GM12891 (cell line): ENCODE measurements at regions not wholly inside any gene's neighbourhood (a gene's known extent, or its start where the extent isn't known, plus 50 kb on each side); places are given as distances from the start of the nearest gene placed in this dataset.
"Not testable (repeated sequence)": the region's sequence is repeated elsewhere in the genome, so short reads cannot be mapped to it uniquely, and the experiment has no call there.

ENCODE experiments used
- DNase-seq: peaks from one replicate; pipeline ENCODE4 v3.0.0; 2011; ENCODE audit warnings: low spot score; ENCODE audit not compliant: insufficient read length
- FAIRE-seq: peaks from 2 replicates; lab custom pipeline; 2011; peaks lifted over from hg19 to GRCh38; lab: Jason Lieb, UNC
- PAX5 ChIP-seq: IDR thresholded peaks from 2 replicates; pipeline ENCODE4 v1.6.1; 2011; ENCODE audit warnings: low read length, moderate library complexity, mild to moderate bottlenecking; ENCODE audit not compliant: insufficient read depth, severe bottlenecking
- POLR2A ChIP-seq: IDR thresholded peaks from 2 replicates; pipeline ENCODE4 v1.6.1; 2011; ENCODE audit warnings: low read depth, low read length, control low read depth
- POLR2AphosphoS5 ChIP-seq: IDR thresholded peaks from 2 replicates; pipeline ENCODE4 v1.6.1; 2011; ENCODE audit warnings: low read depth, low read length, control low read depth
- POU2F2 ChIP-seq: IDR thresholded peaks from 2 replicates; pipeline ENCODE4 v1.6.1; 2011; ENCODE audit warnings: low read depth, mild to moderate bottlenecking, control low read depth, low read length, moderate library complexity
- SPI1 ChIP-seq: IDR thresholded peaks from 2 replicates; pipeline ENCODE4 v1.6.1; 2011; ENCODE audit warnings: low read depth, low read length, control low read depth
- TAF1 ChIP-seq: IDR thresholded peaks from 2 replicates; pipeline ENCODE4 v1.6.1; 2011; ENCODE audit warnings: low read depth, low read length, control low read depth

DNA sequence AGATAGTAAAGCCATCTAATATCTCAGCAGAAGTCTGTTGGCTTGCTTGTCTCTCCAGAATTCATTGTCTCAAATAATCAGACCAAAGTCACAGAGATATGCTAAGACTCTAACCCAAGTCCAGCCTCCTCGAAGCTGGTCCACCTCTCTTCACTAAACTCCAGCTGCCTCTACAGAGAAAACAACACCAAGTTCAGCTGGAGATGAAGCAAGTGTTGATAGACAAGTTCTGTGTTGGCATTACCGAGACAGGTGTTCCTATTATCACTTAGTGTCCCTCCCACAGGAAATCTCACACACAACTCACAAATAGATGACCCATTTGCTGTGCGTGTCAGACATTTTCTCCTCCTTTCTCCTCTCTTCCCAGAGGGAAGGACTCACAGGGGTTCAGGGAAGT, 164.4 kb upstream of the ANKFN1 start:
- TF ChIP-seq TAF1 (no peak), SPI1 (no peak), POLR2A (no peak), PAX5 (no peak), POU2F2 (no peak), POLR2AphosphoS5 (no peak)
- FAIRE-seq (no peak), DNase-seq (no peak)

DNA sequence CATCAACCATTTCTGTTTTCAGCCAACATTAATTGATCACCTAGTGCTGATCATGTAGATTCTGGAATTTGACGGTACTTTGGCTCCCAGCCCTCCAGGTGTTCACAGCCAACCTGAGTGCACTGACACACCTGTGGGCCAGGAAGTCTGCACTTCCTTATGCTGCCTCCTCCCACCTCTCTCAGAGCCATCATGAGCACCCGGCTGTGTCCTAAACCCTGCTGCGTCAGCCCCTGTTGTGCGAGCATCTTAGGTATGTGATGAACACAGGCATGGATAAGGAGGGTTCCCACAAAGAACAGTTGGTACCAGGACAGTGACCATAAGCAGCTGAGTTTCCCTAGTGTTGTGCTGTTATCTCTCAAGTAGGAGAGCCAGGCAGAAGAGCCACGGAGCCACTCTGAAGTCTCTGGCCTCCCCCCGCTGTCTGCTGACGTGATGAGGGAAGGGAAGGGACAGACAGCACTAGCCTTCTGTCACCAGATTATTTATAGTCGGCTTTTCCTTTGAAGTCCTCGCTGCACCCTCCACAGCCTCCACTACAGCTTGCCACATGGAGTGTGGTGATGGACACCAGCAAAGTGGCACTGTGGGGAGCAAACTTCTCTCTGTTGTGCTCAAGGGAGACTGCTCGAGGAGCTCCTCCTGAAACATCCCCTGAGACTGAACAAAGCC, 162.8 kb upstream of the ANKFN1 start:
- FAIRE-seq (no peak), DNase-seq (no peak)
- TF ChIP-seq PAX5 (no peak), POLR2AphosphoS5 (no peak), POU2F2 (no peak), POLR2A (no peak)

DNA sequence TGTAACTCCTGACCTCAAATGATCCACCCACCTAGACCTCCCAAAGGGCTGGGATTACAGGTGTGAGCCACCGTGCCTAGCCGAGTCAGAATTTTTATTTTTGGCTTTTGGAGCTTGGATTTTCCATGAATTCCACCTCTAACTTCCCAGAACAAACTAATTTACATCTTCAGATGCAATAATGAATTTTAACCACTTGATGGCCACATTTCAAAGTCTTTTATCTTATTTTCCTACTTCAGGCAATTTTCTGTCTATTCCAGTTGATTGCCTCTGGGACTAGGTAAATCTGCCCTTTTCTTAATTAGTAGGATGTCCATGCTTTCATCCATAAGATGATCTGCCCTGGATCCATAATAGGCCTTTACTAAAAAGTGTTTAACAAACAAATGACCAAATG, 156.4 kb upstream of the ANKFN1 start:
- FAIRE-seq, result no peak
- no peak for DNase-seq
- TF ChIP-seq POLR2AphosphoS5 (no peak), SPI1 (no peak), PAX5 (no peak), POU2F2 (no peak), TAF1 (no peak), POLR2A (no peak)

DNA sequence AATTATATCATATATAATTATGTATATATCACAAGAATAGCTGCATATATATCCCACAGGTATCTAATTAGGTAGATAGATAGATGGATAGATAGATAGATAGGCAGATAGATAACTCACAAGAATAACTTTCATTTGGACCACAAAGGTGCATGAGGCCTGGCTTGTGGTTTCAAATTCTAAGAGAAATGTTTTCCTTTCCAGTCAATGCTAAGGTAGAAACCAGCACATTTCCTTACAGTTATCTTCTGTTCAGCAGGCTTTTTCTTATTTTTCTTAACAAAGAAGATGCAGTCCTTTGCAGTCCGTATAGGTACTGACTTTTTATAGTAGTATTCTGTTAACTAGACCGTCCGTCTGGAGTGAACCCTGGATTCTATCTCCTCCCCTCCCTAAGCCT, 152.9 kb upstream of the ANKFN1 start:
- TF ChIP-seq POLR2A (no peak), TAF1 (no peak), PAX5 (no peak), SPI1 (no peak), POU2F2 (no peak), POLR2AphosphoS5 (no peak)
- FAIRE-seq (no peak), DNase-seq (no peak)

DNA sequence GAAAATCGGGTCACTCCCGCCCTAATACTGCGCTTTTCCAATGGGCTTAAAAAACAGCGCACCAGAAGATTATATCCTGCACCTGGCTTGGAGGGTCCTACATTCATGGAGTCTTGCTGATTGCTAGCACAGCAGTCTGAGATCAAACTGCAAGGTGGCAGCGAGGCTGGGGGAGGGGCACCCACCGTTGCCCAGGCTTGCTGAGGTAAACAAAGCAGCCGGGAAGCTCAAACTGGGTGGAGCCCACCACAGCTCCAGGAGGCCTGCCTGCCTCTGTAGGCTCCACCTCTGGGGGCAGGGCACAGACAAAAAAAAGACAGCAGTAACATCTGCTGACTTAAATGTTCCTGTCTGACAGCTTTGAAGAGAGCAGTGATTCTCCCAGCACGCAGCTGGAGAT, 150.6 kb upstream of the ANKFN1 start:
- not testable (repeated sequence) for DNase-seq, FAIRE-seq

DNA sequence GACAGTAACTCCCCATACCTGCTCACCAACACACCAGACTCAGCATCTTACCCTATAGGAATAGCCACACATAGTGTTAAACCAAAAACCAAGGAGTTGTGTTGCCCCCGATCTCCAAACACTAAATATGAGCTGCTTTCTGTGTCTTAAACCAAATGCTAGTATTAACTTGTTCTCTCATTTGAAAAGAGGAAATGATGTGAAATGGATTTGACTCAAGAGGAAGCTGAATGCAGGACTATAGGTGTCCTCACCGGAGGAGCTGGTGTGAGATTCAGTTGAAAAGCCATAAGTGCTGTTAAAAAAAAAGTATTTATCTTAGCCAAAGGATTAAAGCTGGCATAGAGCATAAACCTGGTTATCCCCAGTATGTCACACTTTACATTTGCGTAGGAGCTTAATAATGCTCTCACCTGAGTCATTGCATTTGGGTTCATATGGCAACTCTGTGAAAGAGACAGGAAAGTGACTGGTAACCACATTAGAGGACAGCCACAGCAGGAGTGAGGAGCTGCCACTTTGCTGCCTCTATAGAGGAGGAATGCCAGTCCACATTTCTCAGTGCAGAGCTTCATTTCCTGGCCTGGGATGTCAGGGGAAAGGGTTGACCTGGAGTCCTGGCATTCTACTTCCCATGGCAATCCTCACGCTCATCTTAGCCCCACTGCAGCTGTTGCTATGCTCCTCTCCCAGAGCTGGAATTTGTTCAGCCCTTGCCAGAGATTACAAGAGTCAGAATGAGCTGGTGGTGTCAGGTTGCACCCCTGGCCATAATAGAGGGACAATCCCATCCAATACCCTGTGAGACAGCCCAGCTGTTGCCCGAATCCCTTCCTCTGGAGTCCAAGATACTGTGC, 143.3 kb upstream of the ANKFN1 start:
- no peak for DNase-seq

DNA sequence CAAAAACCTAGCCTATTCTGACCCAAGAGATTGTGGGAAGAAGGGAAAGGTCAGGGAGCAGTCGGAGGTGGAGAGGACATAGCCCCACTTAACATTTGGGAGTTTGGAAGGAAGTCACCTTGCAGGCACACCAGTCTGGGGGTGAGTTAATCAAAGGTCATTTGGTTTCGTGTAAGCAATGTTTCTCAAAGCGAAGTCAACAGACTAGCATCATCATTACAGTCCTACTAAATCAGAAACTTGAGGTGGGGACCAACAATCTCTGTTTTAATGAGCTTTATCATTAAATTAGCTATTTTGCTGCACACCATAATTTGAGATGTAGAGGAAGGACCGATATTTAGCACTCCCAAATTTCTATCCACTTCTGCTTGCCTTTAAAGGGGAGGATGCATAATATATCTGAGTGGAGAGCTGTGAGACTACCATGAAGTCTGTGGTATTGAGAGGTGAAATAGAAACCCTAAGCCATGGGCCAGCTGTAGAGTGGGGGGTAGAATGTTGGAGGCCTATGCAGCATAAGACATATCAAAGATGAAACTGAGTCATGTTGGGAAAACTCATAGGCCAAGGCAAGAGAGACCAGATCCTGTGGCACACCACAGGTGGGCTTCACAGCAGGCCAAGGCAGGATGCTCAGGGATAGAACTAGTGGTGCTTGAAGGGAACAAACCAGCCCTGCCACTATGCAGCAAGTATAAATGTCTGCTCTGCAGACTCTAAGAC, 141.7 kb upstream of the ANKFN1 start:
- DNase-seq, result no peak

More for the DNA sequence above, 143.3 kb upstream of the ANKFN1 start:
- no peak for FAIRE-seq
- TF ChIP-seq SPI1 (no peak), POLR2A (no peak)

DNA sequence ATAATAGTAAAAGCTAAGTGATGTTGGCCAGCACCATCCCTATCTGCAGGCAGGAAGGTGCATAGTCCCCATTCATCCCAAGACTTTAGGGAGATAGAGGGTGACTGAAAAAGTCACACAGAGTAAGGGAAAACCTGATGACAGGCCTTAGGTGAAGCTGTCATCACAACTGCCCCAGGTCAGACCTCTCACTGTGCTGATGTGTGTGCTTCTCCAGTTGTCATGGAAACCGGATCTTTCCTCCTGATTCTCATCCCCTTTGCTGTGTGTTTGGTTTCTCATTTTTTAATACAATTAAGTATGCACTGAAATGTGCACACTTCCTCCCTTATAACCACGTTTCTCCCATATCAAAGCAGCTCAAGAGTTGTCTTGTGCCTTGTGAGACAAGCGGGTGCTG, 135.1 kb upstream of the ANKFN1 start:
- no peak for TF ChIP-seq TAF1
- no peak for TF ChIP-seq POLR2A
- no peak for TF ChIP-seq POU2F2
- TF ChIP-seq PAX5, result no peak
- TF ChIP-seq POLR2AphosphoS5, result no peak
- no peak for TF ChIP-seq SPI1
- FAIRE-seq, result no peak

More for the DNA sequence above, 141.7 kb upstream of the ANKFN1 start:
- FAIRE-seq, result no peak
- TF ChIP-seq TAF1 (no peak), SPI1 (no peak), POU2F2 (no peak), PAX5 (no peak), POLR2AphosphoS5 (no peak), POLR2A (no peak)

DNA sequence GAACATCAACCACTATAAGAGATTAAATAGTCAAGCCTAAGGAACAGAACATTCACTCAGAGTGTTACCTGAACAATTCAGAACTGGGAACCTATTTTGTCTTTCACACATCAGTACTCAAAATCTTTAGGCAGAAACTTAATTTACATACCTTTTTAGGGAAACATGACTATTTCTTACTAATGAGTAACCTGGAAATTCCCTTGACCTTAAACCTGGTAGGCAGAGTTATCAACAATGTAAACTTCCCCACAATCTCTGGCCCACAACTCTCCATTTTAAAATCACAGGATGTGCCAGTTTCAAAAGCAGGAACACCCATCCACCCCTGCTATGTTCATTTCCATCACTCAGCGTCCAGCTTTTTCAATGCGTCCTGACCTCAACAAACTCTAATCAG, 132.9 kb upstream of the ANKFN1 start:
- TF ChIP-seq POU2F2 (no peak), POLR2A (no peak), TAF1 (no peak), SPI1 (no peak), PAX5 (no peak), POLR2AphosphoS5 (no peak)
- DNase-seq (no peak), FAIRE-seq (no peak)

More for the DNA sequence above, 135.1 kb upstream of the ANKFN1 start:
- DNase-seq, result no peak

DNA sequence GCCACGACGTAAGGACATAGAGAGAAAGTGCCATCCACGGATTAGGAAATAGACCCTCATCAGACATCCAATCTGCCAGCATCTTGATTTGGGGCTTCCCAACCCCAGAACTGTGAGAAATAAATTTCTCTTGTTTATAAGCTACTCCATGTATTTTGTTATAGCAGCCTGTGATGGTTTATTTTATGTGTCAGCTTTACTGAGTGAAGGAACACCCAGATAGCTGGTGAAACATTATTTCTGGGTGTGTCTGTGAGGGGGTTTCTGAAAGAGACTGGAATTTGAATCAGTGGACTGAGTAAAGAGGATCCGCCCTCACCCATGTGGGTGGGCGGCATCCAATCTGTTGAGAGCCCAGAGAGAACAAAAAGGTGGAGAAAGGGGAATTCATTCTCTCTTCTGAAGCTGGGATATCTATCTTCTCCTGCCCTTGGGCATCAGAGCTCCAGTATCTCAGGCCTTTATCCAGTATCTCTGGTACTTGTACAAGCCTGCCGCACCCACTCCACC, 131.5 kb upstream of the ANKFN1 start:
- DNase-seq, result no peak
- TF ChIP-seq TAF1, result no peak
- no peak for TF ChIP-seq POLR2AphosphoS5
- TF ChIP-seq POLR2A, result no peak
- TF ChIP-seq POU2F2, result no peak
- no peak for TF ChIP-seq PAX5
- no peak for TF ChIP-seq SPI1
- no peak for FAIRE-seq
